Neuronal stem cell (in vitro differentiated cells): ENCODE measurements at regions not wholly inside any gene's neighbourhood (a gene's known extent, or its start where the extent isn't known, plus 50 kb on each side); places are given as distances from the start of the nearest gene placed in this dataset.
A peak's percentile ranks its signal among the peaks of the same experiment; 100 is the strongest.

Experiments
- DNase-seq: peaks from one replicate; pipeline ENCODE4 v3.0.0-alpha.2; 2013; ENCODE audit warnings: low spot score
- H2AFZ ChIP-seq: one replicate; pipeline ENCODE4 v1.6.1; 2013; ENCODE audit warnings: mild to moderate bottlenecking, low read length, inconsistent platforms
- H2AK5ac ChIP-seq: 2 replicates; pipeline ENCODE4 v1.6.1; 2013; ENCODE audit warnings: low read depth, mild to moderate bottlenecking, inconsistent platforms, low read length, moderate library complexity, mixed read lengths
- H2BK120ac ChIP-seq: 2 replicates; pipeline ENCODE4 v1.6.1; 2013; ENCODE audit warnings: low read depth, mild to moderate bottlenecking, inconsistent platforms, low read length, moderate library complexity, mixed read lengths
- H2BK12ac ChIP-seq: one replicate; pipeline ENCODE4 v1.6.1; 2013; ENCODE audit warnings: low read length, inconsistent platforms
- H2BK15ac ChIP-seq: 2 replicates; pipeline ENCODE4 v1.6.1; 2013; ENCODE audit warnings: mild to moderate bottlenecking, low read length, inconsistent platforms, mixed read lengths
- H2BK5ac ChIP-seq: one replicate; pipeline ENCODE4 v1.6.1; 2013; ENCODE audit warnings: inconsistent platforms, mild to moderate bottlenecking, low read length, moderate library complexity
- H3K14ac ChIP-seq: one replicate; pipeline ENCODE4 v1.6.1; 2013; ENCODE audit warnings: low read length, inconsistent platforms
- H3K18ac ChIP-seq: 2 replicates; pipeline ENCODE4 v1.6.1; 2013; ENCODE audit warnings: low read length, inconsistent platforms
- H3K23ac ChIP-seq: 2 replicates; pipeline ENCODE4 v1.6.1; 2013; ENCODE audit warnings: low read depth, mild to moderate bottlenecking, mixed read lengths, low read length, inconsistent platforms; ENCODE audit not compliant: poor library complexity
- H3K27ac ChIP-seq: replicated peaks from 3 replicates; pipeline ENCODE4 v1.5.1; 2013; ENCODE audit warnings: low read length, inconsistent platforms
- H3K27me3 ChIP-seq, 3 experiments: 2 replicates each; pipeline ENCODE4 v1.6.1; 2013; ENCODE audit warnings: low read length in 3 of 3, mild to moderate bottlenecking in 2 of 3, inconsistent platforms in 1 of 3, low read depth in 1 of 3, mixed read lengths in 1 of 3, moderate library complexity in 1 of 3; ENCODE audit not compliant: control insufficient read depth in 3 of 3, insufficient read depth in 3 of 3
- H3K36me3 ChIP-seq, 2 donors: replicated peaks in 1 of 2; 2 replicates each; pipeline ENCODE4 v1.6.1; 2013; ENCODE audit warnings: low read length in 2 of 2; ENCODE audit not compliant: control insufficient read depth in 2 of 2, insufficient read depth in 2 of 2
- H3K4ac ChIP-seq: 2 replicates; pipeline ENCODE4 v1.6.1; 2013; ENCODE audit warnings: inconsistent platforms, mild to moderate bottlenecking, low read length, moderate library complexity
- H3K4me1 ChIP-seq, 2 donors: 1 replicate in 1 of 2; 2 replicates in 1 of 2; pipeline ENCODE4 v1.6.1; 2013; ENCODE audit warnings: low read length in 2 of 2, low read depth in 1 of 2; ENCODE audit not compliant: control insufficient read depth in 2 of 2, insufficient read depth in 1 of 2
- H3K4me2 ChIP-seq: one replicate; pipeline ENCODE4 v1.6.1; 2013; ENCODE audit warnings: mild to moderate bottlenecking, low read length, inconsistent platforms; ENCODE audit not compliant: insufficient read depth, poor library complexity, severe bottlenecking
- H3K4me3 ChIP-seq, 2 donors: 2 replicates each; pipeline ENCODE4 v1.5.1; 2013; ENCODE audit warnings: low read length in 2 of 2, mild to moderate bottlenecking in 2 of 2, inconsistent platforms in 1 of 2, moderate library complexity in 1 of 2
- H3K79me1 ChIP-seq: one replicate; pipeline ENCODE4 v1.6.1; 2013; ENCODE audit warnings: low read depth, mild to moderate bottlenecking, inconsistent platforms, low read length, moderate library complexity
- H3K9ac ChIP-seq: one replicate; pipeline ENCODE4 v1.6.1; 2013; ENCODE audit warnings: mild to moderate bottlenecking, low read depth, low read length, inconsistent platforms; ENCODE audit not compliant: poor library complexity
- H3K9me3 ChIP-seq, 2 donors: replicated peaks in 1 of 2; 2 replicates each; pipeline versions ENCODE3 to v1.6.1; 2013; ENCODE audit warnings: low read length in 2 of 2, mild to moderate bottlenecking in 2 of 2, inconsistent platforms in 1 of 2, low read depth in 1 of 2, mixed read lengths in 1 of 2, moderate library complexity in 1 of 2; ENCODE audit not compliant: control insufficient read depth in 2 of 2, insufficient read depth in 1 of 2
- H4K8ac ChIP-seq: one replicate; pipeline ENCODE4 v1.6.1; 2013; ENCODE audit warnings: low read depth, mild to moderate bottlenecking, inconsistent platforms, low read length, moderate library complexity
- H4K91ac ChIP-seq: one replicate; pipeline ENCODE4 v1.6.1; 2013; ENCODE audit warnings: low read length, low read depth, mild to moderate bottlenecking, inconsistent platforms; ENCODE audit not compliant: poor library complexity
- WGBS, 2 donors: extraction: QIAGEN DNeasy Blood & Tissue Kit; methylation state at CpG; one replicate each; pipeline ENCODE4 v1.1.7; 2013; ENCODE audit warnings: missing lambda C conversion rate in 2 of 2, mixed read lengths in 1 of 2; ENCODE audit not compliant: insufficient read length in 2 of 2, insufficient replicate concordance in 1 of 2; ENCODE audit errors: extremely low coverage in 2 of 2; 5-methylcytosine and 5-hydroxymethylcytosine counted together

DNA sequence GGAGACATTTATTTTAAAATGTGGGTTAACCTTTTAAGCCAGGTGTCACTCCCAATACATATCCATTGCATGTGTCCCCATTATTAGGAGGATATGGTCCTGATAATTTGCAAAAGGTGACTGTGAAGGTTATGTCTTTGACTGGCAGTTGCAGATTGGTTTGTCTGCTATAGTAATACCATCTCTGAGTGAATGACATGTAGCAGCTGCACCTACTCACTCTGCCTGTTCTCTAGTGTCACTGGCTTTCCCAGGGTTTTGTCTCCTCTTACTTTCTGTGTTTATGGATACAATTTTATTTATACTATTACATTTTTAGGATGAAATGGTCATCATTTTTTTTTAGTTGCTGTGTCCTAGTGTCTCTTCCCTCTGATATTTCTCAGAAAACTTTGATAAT lies 393.2 kb downstream of the C3orf38 start:
- no peak for DNase-seq
- Histone ChIP-seq H3K23ac (no peak overlapping the region), H2BK12ac (no peak overlapping the region), H3K4me3 (no peak overlapping the region), H2BK120ac (no peak overlapping the region), H3K9me3 (no peaks in the 10 kb centered on the region), H3K27me3 (no peaks in the 10 kb centered on the region), H3K4ac (no peak overlapping the region), H4K91ac (no peak overlapping the region), H3K14ac (no peak overlapping the region), H3K4me1 (no peaks in the 10 kb centered on the region), H3K18ac (no peak overlapping the region), H3K27ac (no peak overlapping the region), H2AK5ac (no peak overlapping the region), H3K9ac (no peak overlapping the region), H2AFZ (no peak overlapping the region), H2BK5ac (no peak overlapping the region), H3K36me3 (no peaks in the 10 kb centered on the region), H4K8ac (no peak overlapping the region), H3K79me1 (no peaks in the 10 kb centered on the region), H2BK15ac (no peak overlapping the region), H3K4me2 (no peak overlapping the region)

GRCh38 chr3:88572450-88572849 lies 422.7 kb downstream of the C3orf38 start:
- no peak overlapping the region for H2AK5ac ChIP-seq
- no peak for DNase-seq
- no peak overlapping the region for H2BK120ac ChIP-seq
- no peak overlapping the region for H4K8ac ChIP-seq
- H3K23ac ChIP-seq = no peak overlapping the region
- no peaks in the 10 kb centered on the region for H3K79me1 ChIP-seq
- no peak overlapping the region for H3K14ac ChIP-seq
- WGBS, 2 donors = no CpG with 5 or more reads among the region's 3 CpGs
- peak overlapping the region; percentile 39 for H2AFZ ChIP-seq
- H3K9me3 ChIP-seq = peaks cover 0 to 9% of the 10 kb centered on the region in 2 donors
- no peak overlapping the region for H3K4ac ChIP-seq
- no peak overlapping the region for H2BK15ac ChIP-seq
- no peaks in the 10 kb centered on the region for H3K27me3 ChIP-seq
- no peak overlapping the region for H3K27ac ChIP-seq
- no peak overlapping the region for H4K91ac ChIP-seq
- no peaks in the 10 kb centered on the region for H3K36me3 ChIP-seq
- no peak overlapping the region for H3K4me2 ChIP-seq
- no peak overlapping the region for H2BK12ac ChIP-seq
- peaks cover 0 to 4% of the 10 kb centered on the region in 2 donors for H3K4me1 ChIP-seq
- H3K18ac ChIP-seq = no peak overlapping the region
- H3K4me3 ChIP-seq = no peak overlapping the region
- H2BK5ac ChIP-seq = no peak overlapping the region
- H3K9ac ChIP-seq = no peak overlapping the region

DNA sequence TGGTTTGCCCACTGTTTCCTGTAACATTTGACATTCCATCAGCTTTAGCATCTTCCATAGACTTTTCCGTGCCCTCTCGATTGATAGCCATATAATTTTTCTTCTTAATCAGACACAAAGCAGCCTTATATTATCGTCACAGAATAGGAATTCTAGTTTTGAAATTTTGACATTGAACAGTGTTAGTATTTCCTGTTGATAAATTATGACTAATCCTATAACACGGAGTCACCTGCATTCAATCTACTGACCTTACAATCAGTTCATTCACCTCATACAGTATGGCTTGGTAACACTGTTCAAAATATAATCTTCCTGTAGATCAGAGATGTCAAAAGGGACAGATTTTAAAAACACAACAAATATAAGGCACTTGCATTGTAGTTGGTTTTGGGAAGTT lies 423.7 kb downstream of the C3orf38 start:
- H3K4me2 ChIP-seq = no peak overlapping the region
- no peak overlapping the region for H3K27ac ChIP-seq
- peaks cover under 1 to 4% of the 10 kb centered on the region in 2 donors for H3K4me1 ChIP-seq
- WGBS, 2 donors = no CpG with 5 or more reads among the region's 4 CpGs
- H3K79me1 ChIP-seq = no peaks in the 10 kb centered on the region
- H3K4me3 ChIP-seq = no peak overlapping the region
- no peak overlapping the region for H4K91ac ChIP-seq
- no peak overlapping the region for H3K9ac ChIP-seq
- peaks cover 0 to 9% of the 10 kb centered on the region in 2 donors for H3K9me3 ChIP-seq
- DNase-seq = no peak
- H3K4ac ChIP-seq = no peak overlapping the region
- H4K8ac ChIP-seq = no peak overlapping the region
- no peak overlapping the region for H3K18ac ChIP-seq
- no peak overlapping the region for H2BK5ac ChIP-seq
- H2AK5ac ChIP-seq = no peak overlapping the region
- H3K27me3 ChIP-seq = no peaks in the 10 kb centered on the region
- H2BK12ac ChIP-seq = no peak overlapping the region
- no peak overlapping the region for H2BK120ac ChIP-seq
- H3K36me3 ChIP-seq = no peaks in the 10 kb centered on the region
- no peak overlapping the region for H2AFZ ChIP-seq
- no peak overlapping the region for H3K23ac ChIP-seq
- H3K14ac ChIP-seq = no peak overlapping the region
- H2BK15ac ChIP-seq = no peak overlapping the region

DNA sequence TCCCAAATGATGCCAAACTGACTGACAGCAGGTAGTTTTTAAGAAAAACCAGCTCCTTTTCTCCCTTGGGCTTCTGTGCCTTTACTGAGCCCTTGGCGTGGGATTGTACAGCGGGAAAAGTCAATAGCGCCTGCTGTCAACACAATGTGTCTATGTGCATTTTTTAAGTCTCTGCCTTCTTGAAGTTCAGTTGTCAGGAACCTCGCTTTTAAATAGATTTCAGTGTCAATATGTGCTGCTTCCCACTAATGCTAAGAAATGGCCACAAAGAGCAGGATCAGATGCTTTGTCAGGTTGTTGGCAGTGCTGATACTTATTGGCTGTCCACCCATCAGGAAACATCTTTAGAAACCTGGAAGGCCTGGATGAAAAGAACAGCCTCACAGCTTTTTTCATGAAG lies 424.4 kb downstream of the C3orf38 start:
- no peak overlapping the region for H3K27ac ChIP-seq
- no peaks in the 10 kb centered on the region for H3K79me1 ChIP-seq
- no peak overlapping the region for H3K18ac ChIP-seq
- no peak overlapping the region for H2AFZ ChIP-seq
- H3K14ac ChIP-seq = no peak overlapping the region
- H3K4me3 ChIP-seq = no peak overlapping the region
- no peak for DNase-seq
- H3K4me1 ChIP-seq = peaks cover 2 to 4% of the 10 kb centered on the region in 2 donors
- no peak overlapping the region for H4K8ac ChIP-seq
- no peak overlapping the region for H3K4me2 ChIP-seq
- no peaks in the 10 kb centered on the region for H3K27me3 ChIP-seq
- peaks cover 0 to 9% of the 10 kb centered on the region in 2 donors for H3K9me3 ChIP-seq
- H4K91ac ChIP-seq = no peak overlapping the region
- H2BK5ac ChIP-seq = no peak overlapping the region
- no CpG with 5 or more reads among the region's 4 CpGs for WGBS, 2 donors
- H3K4ac ChIP-seq = no peak overlapping the region
- no peak overlapping the region for H3K9ac ChIP-seq
- no peaks in the 10 kb centered on the region for H3K36me3 ChIP-seq
- H3K23ac ChIP-seq = no peak overlapping the region
- H2BK12ac ChIP-seq = no peak overlapping the region
- H2BK120ac ChIP-seq = no peak overlapping the region
- H2AK5ac ChIP-seq = no peak overlapping the region
- no peak overlapping the region for H2BK15ac ChIP-seq
